HG02943 (cell line): ENCODE measurements at regions not wholly inside any gene's neighbourhood (a gene's known extent, or its start where the extent isn't known, plus 50 kb on each side); places are given as distances from the start of the nearest gene placed in this dataset.

ENCODE experiments used
- ATAC-seq: cut with Tn5 transposase; IDR thresholded peaks from one replicate; pipeline ENCODE4 v1.9.1; 2021; ENCODE audit warnings: mild to moderate bottlenecking, low read depth, moderate library complexity; ENCODE audit not compliant: unreplicated experiment

DNA sequence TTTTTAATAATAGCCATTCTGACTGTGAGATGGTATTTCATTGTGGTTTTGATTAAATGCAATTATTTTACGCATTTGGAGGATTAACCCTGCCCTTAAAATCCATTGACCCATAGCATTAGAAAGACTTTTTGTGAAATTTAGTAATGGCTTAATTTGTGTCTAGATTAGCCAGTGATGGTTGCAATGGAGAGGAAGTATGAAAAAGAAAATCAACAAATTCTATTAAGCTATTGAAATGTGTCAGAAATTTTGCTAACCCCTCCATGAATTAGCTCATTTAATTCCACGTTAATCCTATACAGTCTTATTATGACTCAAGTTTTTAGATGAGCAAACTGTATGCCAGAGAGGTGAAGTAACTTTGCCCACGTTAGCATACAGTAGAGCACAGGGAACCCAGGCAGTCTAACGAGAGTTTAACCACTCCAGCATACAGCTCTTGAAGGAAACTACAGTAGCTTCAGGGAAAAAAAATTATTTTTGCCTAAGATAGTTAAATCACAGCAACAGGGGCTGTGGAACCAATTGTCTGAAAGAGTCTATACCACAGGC lies 158.2 kb upstream of the PPP2R2B start:
- no peak for ATAC-seq

DNA sequence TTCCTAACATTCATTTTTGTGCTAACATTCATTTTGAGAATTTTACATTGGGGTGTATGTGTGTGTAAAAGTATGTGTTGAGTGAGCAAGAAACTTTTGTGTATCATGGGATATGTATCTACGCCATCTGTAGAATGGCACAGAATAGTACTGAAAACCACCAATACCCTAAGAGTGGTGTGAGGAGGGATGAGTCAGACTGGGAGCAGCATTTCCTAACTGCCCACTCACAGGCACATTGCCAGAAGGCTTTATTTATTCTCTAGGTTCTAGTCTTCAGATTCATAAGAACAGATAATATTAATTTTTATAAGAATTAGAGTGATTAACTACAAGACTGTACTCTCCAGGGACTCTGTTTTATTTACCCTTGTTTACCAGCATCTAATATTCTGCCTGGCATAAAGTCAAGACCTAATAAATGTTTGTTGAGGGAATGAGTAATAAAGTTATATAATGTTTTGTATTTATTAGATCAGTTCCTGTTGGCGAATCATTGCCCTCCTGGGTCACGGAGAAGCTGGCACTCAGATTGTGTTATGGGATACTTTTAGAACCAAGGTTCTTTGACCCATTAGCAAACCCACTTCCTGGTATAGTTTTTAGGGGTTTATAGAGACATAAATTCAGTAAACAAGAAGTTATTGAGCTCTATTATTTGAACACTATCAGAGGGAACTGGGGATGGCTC lies 159.1 kb upstream of the PPP2R2B start:
- ATAC-seq: no peak

DNA sequence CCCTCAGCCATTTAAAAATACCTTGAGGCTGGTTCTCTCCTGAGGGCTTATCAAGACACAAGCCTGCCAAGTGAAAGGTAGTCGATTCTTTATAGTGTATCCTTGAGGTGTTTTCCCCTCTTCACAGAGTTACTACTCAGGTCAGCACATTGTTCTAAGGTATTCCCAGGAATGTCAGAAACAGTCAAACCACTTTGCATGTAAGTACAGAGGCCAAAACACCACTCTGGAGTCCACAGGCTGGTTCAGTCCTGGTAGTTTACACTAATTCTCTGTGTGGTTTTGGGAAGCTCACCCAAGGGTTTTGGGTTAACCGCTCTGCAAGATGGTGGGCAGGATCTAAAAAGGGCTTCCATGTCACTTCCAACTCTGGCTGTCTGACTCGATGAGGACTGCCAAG lies 162.3 kb upstream of the PPP2R2B start:
- ATAC-seq: no peak

DNA sequence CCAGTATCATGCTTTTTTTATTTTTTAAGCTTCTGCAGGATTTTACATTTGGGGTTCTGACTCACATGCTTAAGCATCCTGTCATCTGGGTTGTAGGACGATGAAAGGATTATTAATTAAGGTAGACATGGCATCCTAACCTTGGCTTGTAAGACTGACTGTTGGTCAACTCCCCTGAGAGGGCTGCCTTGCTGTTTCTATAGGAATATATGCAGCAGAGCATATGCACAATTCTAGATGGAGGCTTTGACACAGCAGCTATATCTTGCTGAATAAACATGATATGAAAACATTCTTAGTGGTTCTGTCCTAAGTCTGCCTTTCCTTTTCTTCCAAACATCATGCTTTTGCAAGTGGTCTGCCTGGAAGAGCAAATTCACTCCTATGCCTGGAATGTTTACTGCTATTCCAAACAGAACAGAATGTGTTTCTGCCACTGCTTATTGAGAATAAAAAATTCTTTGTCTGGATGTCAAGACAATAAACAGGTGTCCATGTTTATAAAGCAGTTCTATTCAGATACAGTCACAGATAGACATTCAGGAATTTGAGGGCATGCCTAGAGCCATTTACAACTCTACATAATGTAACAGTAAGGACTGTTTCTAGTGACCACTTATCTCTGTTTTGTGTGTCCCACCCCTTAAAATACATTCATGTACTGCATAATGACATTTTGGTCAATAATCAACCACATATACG lies 166.2 kb upstream of the PPP2R2B start:
- ATAC-seq: no peak

DNA sequence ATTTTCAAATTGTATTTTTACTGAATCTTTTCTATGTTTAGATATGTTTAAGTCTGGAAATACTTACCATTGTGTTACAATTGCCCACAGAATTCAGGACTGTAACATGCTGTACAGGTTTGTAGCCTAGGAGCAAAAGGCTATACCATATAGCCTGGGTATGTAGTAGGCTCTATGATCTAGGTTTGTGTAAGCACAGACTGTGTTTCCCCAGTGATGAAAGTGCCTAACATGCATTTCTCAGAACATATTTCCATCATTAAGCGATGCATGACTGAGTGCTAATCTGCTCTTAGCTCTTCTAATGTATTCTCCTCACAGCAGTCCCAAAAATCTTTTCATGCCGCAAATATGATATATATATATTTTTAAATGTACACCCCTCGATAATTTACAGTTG lies 166.7 kb upstream of the PPP2R2B start:
- ATAC-seq: no peak

DNA sequence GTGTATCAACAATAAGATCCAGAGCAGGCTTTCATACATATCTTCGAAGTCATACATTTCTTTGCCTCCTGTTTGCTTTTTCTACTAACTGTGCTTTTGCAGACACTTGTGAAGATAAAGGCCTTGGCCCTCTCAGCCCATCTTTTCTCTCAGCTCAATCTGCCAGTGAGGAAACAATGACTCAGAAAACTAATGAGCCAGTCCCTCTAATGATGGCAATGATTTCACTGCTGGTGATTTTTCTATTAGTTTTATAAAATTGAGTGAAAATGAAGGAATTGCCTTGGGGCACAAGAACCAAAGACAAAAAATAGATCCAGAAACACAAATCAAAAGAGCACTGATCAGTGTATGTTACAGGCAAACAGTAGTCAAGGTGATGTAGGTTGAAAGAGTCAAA lies 167.7 kb upstream of the PPP2R2B start:
- no peak for ATAC-seq

DNA sequence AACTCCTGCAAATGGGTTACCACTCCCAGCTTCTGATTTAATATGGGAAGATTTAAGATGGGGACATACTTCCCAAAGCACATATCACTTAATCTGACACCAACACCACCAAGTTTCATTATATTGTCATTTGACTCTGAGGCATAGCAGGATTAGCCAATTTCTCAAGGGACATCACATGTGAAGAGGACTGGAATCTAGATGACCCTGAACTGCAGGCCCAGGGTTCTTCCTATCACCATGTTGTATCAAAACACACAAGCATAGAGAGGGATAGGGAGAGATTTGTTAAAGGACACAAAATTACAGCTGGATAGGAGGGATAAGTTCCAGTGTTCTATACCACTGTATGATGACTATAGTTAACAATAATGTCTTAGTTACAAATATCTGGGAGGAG lies 168.3 kb upstream of the PPP2R2B start:
- ATAC-seq: no peak

DNA sequence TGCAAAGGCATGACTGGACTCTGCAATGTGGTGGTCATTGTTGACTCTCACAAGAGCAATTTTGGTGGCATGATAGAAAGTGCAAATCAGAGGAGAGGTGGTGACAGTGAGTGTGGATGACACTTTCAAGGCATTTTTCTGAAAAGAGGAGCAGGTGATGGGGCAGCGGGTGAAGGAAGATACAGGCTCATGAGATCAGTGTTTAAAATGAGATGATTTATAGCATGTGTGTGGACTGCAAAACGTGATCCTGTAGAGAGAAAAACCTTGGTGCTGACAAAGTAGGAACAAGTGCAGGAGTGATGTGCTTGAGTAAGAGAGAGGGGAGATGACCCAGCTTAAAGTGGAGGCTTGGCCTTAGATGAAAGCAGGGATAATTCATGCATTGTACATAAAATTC lies 171.2 kb upstream of the PPP2R2B start:
- no peak for ATAC-seq

DNA sequence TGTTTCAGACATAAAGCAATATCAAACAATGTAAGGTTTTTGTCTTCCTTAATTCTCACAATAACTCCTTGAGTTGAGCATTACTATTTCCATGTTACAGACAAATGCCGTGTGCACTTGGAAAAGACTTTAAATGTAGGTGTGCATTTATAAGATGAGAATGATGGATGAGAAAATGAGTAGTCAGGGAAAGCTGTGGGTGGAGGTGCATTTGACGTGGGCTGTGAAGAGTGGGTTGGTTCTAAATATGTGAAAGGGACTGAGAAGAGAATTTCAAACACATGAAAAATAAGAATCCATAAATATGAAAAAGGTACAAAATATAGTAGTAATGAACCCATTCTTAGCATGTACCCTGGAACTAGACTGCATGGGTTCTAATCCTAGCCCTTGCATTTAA lies 171.6 kb upstream of the PPP2R2B start:
- no peak for ATAC-seq

DNA sequence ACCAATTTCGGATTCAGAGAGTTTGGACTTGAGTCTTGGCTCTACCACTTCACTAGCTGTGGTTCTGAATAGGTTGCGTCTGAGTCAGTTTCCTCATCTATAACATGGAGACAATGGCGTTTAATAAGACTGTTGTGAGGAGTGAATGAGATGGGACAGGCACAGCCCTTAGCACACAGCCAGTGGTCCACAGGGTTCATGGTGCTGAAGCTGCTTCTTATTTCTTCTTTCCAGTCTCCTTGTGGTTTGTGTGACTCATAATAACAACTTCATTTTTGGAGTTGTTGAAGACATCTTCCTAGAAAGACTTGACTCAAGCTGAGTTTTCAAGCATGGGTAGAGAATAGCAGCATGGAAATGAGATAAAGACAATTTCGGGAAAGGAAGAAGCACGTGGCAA lies 172.6 kb upstream of the PPP2R2B start:
- no peak for ATAC-seq

DNA sequence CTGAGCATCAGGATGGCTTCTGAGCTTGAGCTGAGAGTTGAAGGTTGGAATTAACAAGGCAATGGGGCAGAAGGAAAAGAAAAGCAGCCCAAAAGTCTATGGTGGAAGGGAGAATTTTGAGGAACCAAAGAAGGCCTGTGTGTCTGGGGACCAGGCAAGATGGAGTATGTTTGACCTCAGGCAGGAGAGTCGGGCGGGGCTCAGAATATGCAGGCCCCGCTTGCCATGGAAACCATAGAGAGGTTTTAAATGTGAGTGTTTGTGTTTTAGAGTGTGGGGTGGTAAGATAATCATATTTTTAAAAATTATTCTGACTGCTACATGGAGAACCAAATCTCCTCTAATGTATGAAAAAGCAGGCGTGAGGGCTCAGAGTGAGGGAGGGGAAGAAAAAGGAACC lies 174.0 kb upstream of the PPP2R2B start:
- no peak for ATAC-seq

DNA sequence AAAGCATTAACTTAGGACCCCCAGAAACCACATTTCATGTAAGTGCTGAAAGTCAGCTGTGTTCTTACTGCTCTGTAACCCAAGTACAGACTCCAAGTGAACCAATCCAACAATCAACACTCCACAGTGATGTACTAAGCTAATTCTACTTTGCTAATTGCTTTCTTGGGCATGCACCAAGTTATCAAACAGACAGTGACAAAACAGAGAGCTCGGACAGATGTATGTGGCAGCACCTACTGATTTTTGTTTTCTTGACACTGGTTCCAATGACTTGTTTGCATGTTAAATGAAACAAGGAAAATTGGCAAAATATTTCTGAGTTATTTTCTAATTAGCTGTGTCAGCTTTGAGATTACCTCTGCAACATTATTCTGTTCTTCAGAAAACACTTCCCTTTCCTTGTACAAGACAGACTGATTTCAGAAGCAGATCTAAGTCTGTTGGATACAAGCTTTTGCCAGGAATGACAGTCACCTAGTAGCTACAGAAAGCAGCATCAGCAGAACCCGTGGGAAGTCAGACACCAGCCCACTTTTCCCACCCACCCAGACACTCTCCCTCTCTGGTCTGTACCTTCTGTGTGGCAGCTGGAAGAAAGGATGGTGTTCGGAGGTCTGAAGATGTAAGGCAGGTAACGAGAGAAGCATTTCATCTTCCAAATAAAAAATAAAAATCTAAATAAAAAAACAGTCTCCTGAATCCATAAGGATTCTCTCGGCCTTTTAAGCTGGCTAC lies 176.7 kb upstream of the PPP2R2B start:
- no peak for ATAC-seq

DNA sequence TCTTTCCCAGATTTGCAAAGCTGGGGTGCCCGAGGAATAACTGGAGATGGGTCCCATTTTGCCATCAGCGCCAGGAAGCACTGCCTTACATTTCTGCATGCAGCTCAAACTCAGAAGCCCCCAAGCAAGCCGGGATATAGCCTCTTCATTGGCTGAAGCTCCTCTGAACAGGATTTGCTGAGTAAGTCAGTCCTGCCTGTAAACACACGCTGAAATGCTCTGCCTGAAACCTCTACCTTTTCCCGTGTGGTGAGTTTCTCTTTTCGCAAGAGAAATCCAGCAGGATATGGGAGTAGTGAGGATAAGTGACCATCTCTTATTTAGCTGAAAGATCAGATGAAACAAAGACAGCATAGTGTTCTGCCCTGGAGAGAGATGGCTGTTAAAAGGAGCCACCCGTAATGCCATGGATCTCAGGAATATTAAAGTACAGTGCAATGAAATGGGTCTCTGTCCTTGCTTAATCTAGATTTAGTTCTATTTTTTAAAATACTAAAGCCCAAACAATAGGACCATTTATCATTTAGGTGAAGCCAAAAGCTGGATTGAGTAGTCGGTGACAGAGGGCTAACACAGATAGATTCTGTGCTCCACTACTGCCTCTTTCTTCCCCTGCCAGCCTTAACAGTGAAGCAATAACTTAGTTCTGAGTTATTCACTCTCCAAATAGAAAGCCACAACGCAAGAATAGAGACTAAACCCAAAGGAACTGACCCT lies 177.5 kb upstream of the PPP2R2B start:
- ATAC-seq: no peak

DNA sequence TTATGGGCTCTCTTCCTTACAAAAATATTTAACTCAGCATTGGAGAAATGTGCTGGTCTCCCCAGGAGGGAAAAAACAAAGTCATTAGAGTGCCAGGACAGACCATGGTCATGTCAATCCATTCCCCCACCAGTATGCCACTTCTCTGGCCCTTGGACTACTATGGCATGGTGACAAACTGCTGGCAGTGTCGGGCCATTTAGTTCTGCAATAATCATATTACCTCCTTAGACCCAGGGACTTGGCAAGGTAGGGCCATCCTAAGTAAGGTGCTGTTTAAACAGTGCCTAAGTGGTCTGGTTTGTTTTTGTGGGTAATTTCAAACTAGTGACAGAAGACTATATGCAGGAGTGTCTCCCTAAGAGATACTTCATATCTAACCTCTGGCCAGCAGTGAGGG lies 177.8 kb upstream of the STK32A start:
- ATAC-seq: no peak

DNA sequence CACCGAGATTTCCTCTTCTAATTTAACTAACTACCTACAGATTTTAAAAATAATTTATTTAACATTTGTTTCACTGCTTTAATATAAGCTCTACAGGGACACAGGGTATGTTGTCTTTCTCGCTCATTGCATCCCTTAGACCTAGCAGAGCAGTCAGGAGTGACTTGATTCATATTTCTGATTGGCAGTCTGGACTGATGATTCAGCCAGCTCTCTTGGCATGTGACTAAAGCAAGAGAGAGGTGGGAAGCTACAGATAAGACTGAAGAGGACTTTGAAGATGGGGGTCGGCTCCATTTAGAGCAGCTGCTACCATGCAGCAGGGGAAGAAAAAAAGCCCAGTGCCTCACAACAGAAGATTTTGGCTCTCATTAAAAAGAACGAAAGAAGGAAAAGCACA lies 173.4 kb upstream of the STK32A start:
- ATAC-seq: no peak

DNA sequence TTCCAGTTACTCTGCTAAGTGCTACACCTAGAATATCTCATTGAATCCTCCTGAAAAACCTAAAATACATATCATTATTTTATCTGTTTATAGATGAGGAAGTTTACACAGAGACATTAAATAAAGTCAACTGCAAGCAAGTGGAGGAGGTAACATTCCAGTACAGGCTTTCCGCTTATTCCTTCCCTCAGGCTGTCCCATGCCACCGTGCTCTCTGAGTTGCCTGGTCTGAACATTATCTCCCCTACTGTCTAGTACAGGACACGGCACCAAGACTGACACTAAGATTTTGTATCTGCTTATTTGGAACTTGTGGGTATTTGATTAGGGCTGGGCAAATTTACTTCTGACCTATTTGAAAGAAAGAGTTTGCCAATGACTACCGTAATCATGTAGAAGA lies 172.4 kb upstream of the STK32A start:
- ATAC-seq: no peak

DNA sequence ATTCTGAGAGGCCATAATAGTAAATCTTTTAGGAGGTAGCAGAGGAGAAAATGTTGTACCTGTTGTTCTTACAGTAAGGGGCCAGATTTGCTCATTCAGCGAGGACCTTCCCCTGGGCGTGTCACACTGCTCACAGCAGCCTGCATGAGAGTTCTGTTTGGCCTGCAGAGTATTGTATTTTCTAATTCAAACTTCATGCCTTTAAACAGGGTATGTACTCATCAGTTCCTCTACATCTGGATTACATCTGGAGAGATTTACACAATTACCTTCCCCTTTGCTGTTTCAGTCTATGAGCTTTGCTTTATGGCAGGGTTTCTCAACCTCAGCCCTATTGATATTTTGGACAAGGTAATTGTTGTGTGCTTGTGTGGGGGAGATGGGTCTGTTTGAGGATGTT lies 170.9 kb upstream of the STK32A start:
- no peak for ATAC-seq

DNA sequence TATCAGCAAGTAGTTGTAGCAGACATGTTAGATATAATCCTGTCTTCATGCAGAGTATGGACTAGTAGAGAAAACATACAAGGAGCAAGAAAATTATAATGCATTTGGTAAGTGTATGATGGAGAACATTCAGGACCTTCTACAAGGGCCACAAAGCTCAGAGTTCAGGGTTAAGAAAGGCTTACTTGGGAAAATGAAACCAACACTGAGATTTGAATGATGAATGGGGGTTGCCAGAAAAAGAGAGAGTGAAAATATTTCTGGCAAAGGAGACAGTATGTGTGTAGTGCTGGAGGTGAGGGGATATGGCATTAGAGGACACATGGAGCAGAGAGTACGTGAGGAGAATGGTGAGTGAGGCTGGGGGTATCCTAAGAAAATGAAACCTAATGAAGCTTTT lies 169.8 kb upstream of the STK32A start:
- no peak for ATAC-seq

DNA sequence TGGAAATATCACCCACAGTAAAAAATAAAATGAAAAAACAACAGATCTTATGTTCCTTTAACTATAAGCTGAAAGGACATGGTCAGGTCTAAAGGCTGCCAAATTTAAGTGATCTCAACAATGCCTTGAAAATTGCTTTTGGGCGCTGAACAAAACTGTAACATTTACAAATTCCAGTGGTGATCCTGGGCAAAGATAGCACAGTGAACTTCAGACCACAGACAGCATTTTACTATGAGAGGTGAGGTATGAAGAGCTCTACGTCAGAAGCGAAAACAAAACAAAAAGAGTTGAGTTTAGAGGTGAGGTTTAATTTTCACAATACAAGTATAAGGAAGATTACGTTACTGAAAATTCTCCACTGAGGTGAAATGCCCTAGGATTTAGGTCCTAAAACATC lies 165.8 kb upstream of the STK32A start:
- no peak for ATAC-seq

DNA sequence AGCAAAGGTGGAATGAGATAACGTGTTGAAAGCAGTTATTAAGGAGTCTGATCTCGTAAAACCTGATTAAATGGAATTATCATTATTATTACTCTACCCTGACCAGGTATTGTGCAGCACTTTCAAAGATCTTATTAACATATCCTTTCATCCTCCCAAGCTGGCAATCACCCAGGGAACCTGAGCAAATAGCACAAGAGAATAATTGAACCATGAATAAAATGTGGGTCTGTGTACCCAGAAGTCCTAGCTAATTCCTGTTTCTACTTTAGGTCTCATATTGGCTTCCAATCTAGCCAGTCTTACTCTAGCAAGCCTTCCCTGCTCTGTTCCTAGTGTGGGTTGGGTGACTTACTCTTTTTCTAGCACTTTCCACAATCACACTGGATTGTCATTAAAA lies 162.2 kb upstream of the STK32A start:
- no peak for ATAC-seq

DNA sequence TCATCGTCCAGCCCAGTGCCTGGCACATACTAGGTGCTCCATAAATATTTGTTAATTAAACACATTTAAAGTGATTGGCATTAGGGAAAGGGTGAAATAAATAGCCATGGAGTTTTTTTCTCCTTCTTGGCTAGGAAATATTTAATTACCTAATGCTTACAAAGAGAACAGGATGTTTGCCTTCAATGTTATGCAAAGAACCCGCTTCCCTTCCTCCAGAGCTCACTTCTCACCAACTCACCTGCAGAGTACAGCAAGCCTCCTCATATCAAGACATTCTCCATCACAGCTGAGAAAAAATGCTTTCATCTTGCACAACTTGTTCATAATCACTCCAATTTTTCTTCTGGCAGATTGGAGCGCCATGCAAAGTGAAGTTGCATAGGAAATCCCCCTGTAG lies 161.7 kb upstream of the STK32A start:
- ATAC-seq: no peak
